HL-60 (cell line): ENCODE measurements at regions not wholly inside any gene's neighbourhood (a gene's known extent, or its start where the extent isn't known, plus 50 kb on each side); places are given as distances from the start of the nearest gene placed in this dataset.

Experiments
- DNase-seq, 2 experiments: peaks; one replicate each; pipeline ENCODE4 v3.0.0-alpha.2; 2010 to 2020; ENCODE audit warnings: low read depth in 1 of 2, low spot score in 1 of 2
- H3K27ac ChIP-seq: fragments of 250-450 bp; sonication (Bioruptor Pico); replicated peaks from 2 replicates; pipeline ENCODE4 v1.5.1; 2020; ENCODE audit warnings: mild to moderate bottlenecking, moderate library complexity
- H3K27me3 ChIP-seq: fragments of 250-450 bp; sonication (Bioruptor Pico); 2 replicates; pipeline ENCODE4 v1.5.1; 2021; ENCODE audit warnings: mild to moderate bottlenecking, moderate library complexity; ENCODE audit not compliant: insufficient read depth, poor library complexity, severe bottlenecking
- H3K4me3 ChIP-seq: replicated peaks from 2 replicates; pipeline ENCODE4 v1.5.1; 2011; ENCODE audit warnings: mild to moderate bottlenecking, control low read depth, low read length; ENCODE audit not compliant: insufficient read depth
- CTCF ChIP-seq: IDR thresholded peaks from one replicate; pipeline ENCODE4 v1.5.1; 2011; ENCODE audit warnings: low read length, control low read depth, inconsistent platforms; ENCODE audit not compliant: insufficient read depth
- GABPA ChIP-seq: IDR thresholded peaks from 2 replicates; pipeline ENCODE4 v1.6.1; 2012; ENCODE audit warnings: low read depth
- POLR2AphosphoS5 ChIP-seq: IDR thresholded peaks from 2 replicates; pipeline ENCODE4 v1.6.1; 2012; ENCODE audit warnings: low read depth
- REST ChIP-seq: IDR thresholded peaks from 2 replicates; pipeline ENCODE4 v1.6.1; 2012; ENCODE audit warnings: low read depth; ENCODE audit not compliant: insufficient replicate concordance
- SPI1 ChIP-seq: IDR thresholded peaks from 2 replicates; pipeline ENCODE4 v1.6.1; 2012; ENCODE audit warnings: low read depth, mild to moderate bottlenecking, borderline replicate concordance

- Histone ChIP-seq H3K4me3 (no peak overlapping the region), H3K27me3 (no peaks in the 10 kb centered on the region), H3K27ac (no peak overlapping the region)
- no peak for DNase-seq
- no peak for TF ChIP-seq REST
- TF ChIP-seq POLR2AphosphoS5: no peak
- no peak for TF ChIP-seq SPI1
- TF ChIP-seq CTCF: no peak
- TF ChIP-seq GABPA: no peak
These were observed 211.4 kb downstream of the RPLP1 start for GRCh38 chr15:69663982-69664381.

- H3K27ac ChIP-seq: peak overlapping the region; percentile 73
- H3K27me3 ChIP-seq: no peaks in the 10 kb centered on the region
- no peak for TF ChIP-seq POLR2AphosphoS5
- TF ChIP-seq CTCF: no peak
- no peak for TF ChIP-seq GABPA
- TF ChIP-seq SPI1: no peak
- TF ChIP-seq REST: no peak
- no peak for DNase-seq
- H3K4me3 ChIP-seq: no peak overlapping the region
These were observed 212.3 kb downstream of the RPLP1 start for GRCh38 chr15:69664572-69665571.

GRCh38 chr15:69665641-69666111 lies 213.1 kb downstream of the RPLP1 start:
- DNase-seq: peak; percentile 29 to 63
- peak overlapping the region; percentile 73 for H3K27ac ChIP-seq

More at GRCh38 chr15:69665641-69666111, 213.1 kb downstream of the RPLP1 start:
- TF ChIP-seq REST: no peak
- Histone ChIP-seq H3K27me3 (no peaks in the 10 kb centered on the region), H3K4me3 (no peak overlapping the region)
